SK-N-SH treated with all-trans-retinoic acid at 6 μM for 48 hours (cell line): ENCODE measurements at regions not wholly inside any gene's neighbourhood (a gene's known extent, or its start where the extent isn't known, plus 50 kb on each side); places are given as distances from the start of the nearest gene placed in this dataset.

Experiments used
- ATAC-seq: fragments of 200-7000 bp; cut with Tn5 transposase; 3 replicates; pipeline ENCODE4 v1.9.1; 2020; ENCODE audit warnings: mild to moderate bottlenecking, moderate library complexity
- ARNTL ChIP-seq: fragments of 450-650 bp; formaldehyde crosslinking; IDR thresholded peaks from 2 replicates; pipeline ENCODE4 v1.5.0; 2020; ENCODE audit warnings: low read depth, mild to moderate bottlenecking, moderate library complexity, borderline replicate concordance
- BACH2 ChIP-seq: fragments of 250-450 bp; sonication (Bioruptor Pico); IDR thresholded peaks from 2 replicates; pipeline ENCODE4 v1.9.0; 2021; ENCODE audit warnings: mild to moderate bottlenecking, borderline replicate concordance
- CSDC2 ChIP-seq: fragments of 250-450 bp; sonication (Bioruptor Pico); IDR thresholded peaks from 2 replicates; pipeline ENCODE4 v1.5.0; 2020; ENCODE audit warnings: mild to moderate bottlenecking, moderate library complexity
- CSRNP3 ChIP-seq: fragments of 250-450 bp; sonication (Bioruptor Pico); IDR thresholded peaks from 2 replicates; pipeline ENCODE4 v1.5.1; 2021; ENCODE audit warnings: mild to moderate bottlenecking, moderate library complexity
- ESRRG ChIP-seq: fragments of 250-450 bp; sonication (Bioruptor Pico); IDR thresholded peaks from 2 replicates; pipeline ENCODE4 v1.6.1; 2021; ENCODE audit warnings: mild to moderate bottlenecking
- GLIS3 ChIP-seq: fragments of 250-450 bp; sonication (Bioruptor Pico); IDR thresholded peaks from 2 replicates; pipeline ENCODE4 v1.5.0; 2020; ENCODE audit warnings: mild to moderate bottlenecking, moderate library complexity
- ISL1 ChIP-seq: fragments of 250-450 bp; sonication (Bioruptor Pico); IDR thresholded peaks from 2 replicates; pipeline ENCODE4 v2.1.2; 2022; ENCODE audit warnings: mild to moderate bottlenecking, moderate library complexity
- OSR1 ChIP-seq: fragments of 250-450 bp; sonication (Bioruptor Pico); IDR thresholded peaks from 2 replicates; pipeline ENCODE4 v1.8.0; 2022; ENCODE audit warnings: moderate library complexity, mild to moderate bottlenecking, inconsistent platforms
- PATZ1 ChIP-seq: fragments of 250-450 bp; sonication (Bioruptor Pico); IDR thresholded peaks from 2 replicates; pipeline ENCODE4 v1.8.0; 2020; ENCODE audit warnings: mild to moderate bottlenecking, moderate library complexity, borderline replicate concordance
- POU6F1 ChIP-seq: fragments of 250-450 bp; sonication (Bioruptor Pico); IDR thresholded peaks from 2 replicates; pipeline ENCODE4 v1.8.0; 2021; ENCODE audit warnings: low read depth, mild to moderate bottlenecking, moderate library complexity, borderline replicate concordance
- PPARA ChIP-seq: fragments of 250-450 bp; sonication (Bioruptor Pico); IDR thresholded peaks from 2 replicates; pipeline ENCODE4 v1.5.0; 2020; ENCODE audit warnings: mild to moderate bottlenecking, borderline replicate concordance
- RARB ChIP-seq: fragments of 250-450 bp; sonication (Bioruptor Pico); IDR thresholded peaks from 2 replicates; pipeline ENCODE4 v1.8.0; 2021; ENCODE audit warnings: mild to moderate bottlenecking, moderate library complexity
- SNAI2 ChIP-seq: fragments of 250-450 bp; sonication (Bioruptor Pico); IDR thresholded peaks from 2 replicates; pipeline ENCODE4 v1.5.0; 2020; ENCODE audit warnings: mild to moderate bottlenecking, moderate library complexity
- TCF4 ChIP-seq: fragments of 250-450 bp; sonication (Bioruptor Pico); IDR thresholded peaks from 2 replicates; pipeline ENCODE4 v1.8.0; 2021; ENCODE audit warnings: mild to moderate bottlenecking, moderate library complexity, borderline replicate concordance
- TOX ChIP-seq: fragments of 250-450 bp; sonication (Bioruptor Pico); IDR thresholded peaks from 2 replicates; pipeline ENCODE4 v1.8.0; 2021; ENCODE audit warnings: mild to moderate bottlenecking, moderate library complexity, borderline replicate concordance
- ZC3H10 ChIP-seq: fragments of 250-450 bp; sonication (Bioruptor Pico); IDR thresholded peaks from 2 replicates; pipeline ENCODE4 v1.5.1; 2021; ENCODE audit warnings: mild to moderate bottlenecking, moderate library complexity
- ZFP3 ChIP-seq: fragments of 250-450 bp; sonication (Bioruptor Pico); IDR thresholded peaks from 2 replicates; pipeline ENCODE4 v1.5.0; 2020; ENCODE audit warnings: mild to moderate bottlenecking, moderate library complexity
- ZFP30 ChIP-seq: fragments of 450-650 bp; formaldehyde crosslinking; IDR thresholded peaks from 2 replicates; pipeline ENCODE4 v1.5.0; 2022; ENCODE audit warnings: mild to moderate bottlenecking, moderate library complexity
- ZNF565 ChIP-seq: fragments of 450-650 bp; formaldehyde crosslinking; conservative IDR thresholded peaks from 2 replicates; pipeline ENCODE4 v1.5.0; 2020; ENCODE audit warnings: low read depth, mild to moderate bottlenecking, moderate library complexity
- ZNF70 ChIP-seq: fragments of 450-650 bp; formaldehyde crosslinking; IDR thresholded peaks from 2 replicates; pipeline ENCODE4 v1.5.0; 2020; ENCODE audit warnings: mild to moderate bottlenecking, moderate library complexity
- ZNF8 ChIP-seq: fragments of 450-650 bp; formaldehyde crosslinking; IDR thresholded peaks from 2 replicates; pipeline ENCODE4 v1.5.0; 2020; ENCODE audit warnings: mild to moderate bottlenecking, moderate library complexity
- TF ChIP-seq, protein P1 (sequence below): fragments of 250-450 bp; sonication (Bioruptor Pico); IDR thresholded peaks from 2 replicates; pipeline ENCODE4 v1.5.1; 2020; ENCODE audit warnings: low read depth, mild to moderate bottlenecking, moderate library complexity

GRCh38 chr5:158484150-158484549 is 615.6 kb downstream of the EBF1 start:
- TF ChIP-seq CSRNP3 (CRISPR knock-in tag) (no peak), TCF4 (CRISPR knock-in tag) (peak; percentile 69), ZNF8 (CRISPR knock-in tag) (peak; percentile 39; the same call in 1 of the 2 replicates)

GRCh38 chr5:158483281-158483860 is 616.3 kb downstream of the EBF1 start:
- no peak for TF ChIP-seq BACH2 (CRISPR knock-in tag)
- no peak for TF ChIP-seq ZNF70 (CRISPR knock-in tag)
- no peak for TF ChIP-seq SNAI2 (CRISPR knock-in tag)
- no peak for TF ChIP-seq TCF4 (CRISPR knock-in tag)
- TF ChIP-seq RARB (CRISPR knock-in tag): no peak
- TF ChIP-seq ZC3H10 (CRISPR knock-in tag): no peak
- no peak for TF ChIP-seq GLIS3 (CRISPR knock-in tag)
- TF ChIP-seq OSR1 (CRISPR knock-in tag): no peak
- no peak for TF ChIP-seq ZFP3 (CRISPR knock-in tag)
- no peak for TF ChIP-seq ZNF565
- no peak for TF ChIP-seq ZFP30 (CRISPR knock-in tag)
- no peak for TF ChIP-seq CSRNP3 (CRISPR knock-in tag)
- no peak for TF ChIP-seq PPARA
- no peak for TF ChIP-seq POU6F1 (CRISPR knock-in tag)
- TF ChIP-seq PATZ1: no peak
- no peak for TF ChIP-seq CSDC2
- TF ChIP-seq ZNF8 (CRISPR knock-in tag): no peak
- TF ChIP-seq ESRRG (CRISPR knock-in tag): no peak
- TF ChIP-seq, all 23 proteins: peak for 0
- ATAC-seq: no peak

More at GRCh38 chr5:158484150-158484549, 615.6 kb downstream of the EBF1 start:
- no peak for ATAC-seq

GRCh38 chr5:158482125-158482524 is 617.6 kb downstream of the EBF1 start:
- no peak for ATAC-seq
- TF ChIP-seq ZFP30 (CRISPR knock-in tag) (no peak), ZNF70 (CRISPR knock-in tag) (no peak), TCF4 (CRISPR knock-in tag) (no peak), GLIS3 (CRISPR knock-in tag) (no peak), ZC3H10 (CRISPR knock-in tag) (no peak), ISL1 (CRISPR knock-in tag) (no peak), POU6F1 (CRISPR knock-in tag) (no peak), PATZ1 (no peak), ARNTL (CRISPR knock-in tag) (no peak), ZFP3 (CRISPR knock-in tag) (no peak), OSR1 (CRISPR knock-in tag) (no peak), ZNF565 (no peak), CSDC2 (no peak), CSRNP3 (CRISPR knock-in tag) (no peak), PPARA (no peak), SNAI2 (CRISPR knock-in tag) (no peak), BACH2 (CRISPR knock-in tag) (no peak), TOX (CRISPR knock-in tag) (no peak)
- TF ChIP-seq, protein P1, sequence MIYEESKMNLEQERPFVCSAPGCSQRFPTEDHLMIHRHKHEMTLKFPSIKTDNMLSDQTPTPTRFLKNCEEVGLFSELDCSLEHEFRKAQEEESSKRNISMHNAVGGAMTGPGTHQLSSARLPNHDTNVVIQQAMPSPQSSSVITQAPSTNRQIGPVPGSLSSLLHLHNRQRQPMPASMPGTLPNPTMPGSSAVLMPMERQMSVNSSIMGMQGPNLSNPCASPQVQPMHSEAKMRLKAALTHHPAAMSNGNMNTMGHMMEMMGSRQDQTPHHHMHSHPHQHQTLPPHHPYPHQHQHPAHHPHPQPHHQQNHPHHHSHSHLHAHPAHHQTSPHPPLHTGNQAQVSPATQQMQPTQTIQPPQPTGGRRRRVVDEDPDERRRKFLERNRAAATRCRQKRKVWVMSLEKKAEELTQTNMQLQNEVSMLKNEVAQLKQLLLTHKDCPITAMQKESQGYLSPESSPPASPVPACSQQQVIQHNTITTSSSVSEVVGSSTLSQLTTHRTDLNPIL (CRISPR knock-in tag): no peak
